HCT116 (cell line): ENCODE measurements at regions not wholly inside any gene's neighbourhood (a gene's known extent, or its start where the extent isn't known, plus 50 kb on each side); places are given as distances from the start of the nearest gene placed in this dataset.

ENCODE experiments used
- ATAC-seq: fragments of 200-7000 bp; cut with Tn5 transposase; 2 replicates; pipeline ENCODE4 v1.9.1; 2020; ENCODE audit warnings: mild to moderate bottlenecking, moderate library complexity
- BruUV-seq: library from RNA; stranded (reverse); fragments of 400-500 nt; replicated peaks from 2 replicates; lab custom pipeline; 2021; lab: Mats Ljungman, UMichigan
- CTCF ChIA-PET: fragments of 300-600 bp; sonication (Branson Sonifier 250); formaldehyde crosslinking; loops from one replicate; lab custom pipeline; 2021; ENCODE audit warnings: antibody characterized with exemption; lab: Charles Lee
- POLR2A ChIA-PET: fragments of 300-600, 350-600 bp; sonication (Branson Sonifier 250); formaldehyde crosslinking; loops from one replicate; lab custom pipeline; 2021; ENCODE audit warnings: antibody characterized with exemption; lab: Charles Lee
- RAD21 ChIA-PET, 2 experiments: fragments of 300-600 bp; sonication (Branson Sonifier 250); formaldehyde crosslinking; loops; one replicate each; lab custom pipeline; 2023; ENCODE audit warnings: low total read pairs in 2 of 2; ENCODE audit not compliant: uncharacterized antibody in 2 of 2, unreplicated experiment in 2 of 2, low non-redundant PET in 1 of 2; lab: Charles Lee
- DNase-seq: peaks from one replicate; pipeline ENCODE4 v3.0.0-alpha.2; 2010; ENCODE audit warnings: low read depth, low spot score
- H2AFZ ChIP-seq: fragments of 200-600 bp; shearing (Covaris generic), sonication (generic); 2 replicates; pipeline ENCODE4 v1.6.1; 2017; ENCODE audit warnings: low read depth, mixed run types, mixed read lengths, antibody characterized with exemption, low read length; ENCODE audit not compliant: poor library complexity, severe bottlenecking
- H3K27ac ChIP-seq: 2 replicates; pipeline ENCODE4 v1.5.1; 2012; ENCODE audit warnings: low read depth, low read length
- H3K27me3 ChIP-seq: fragments of 200-600 bp; sonication (generic); 2 replicates; pipeline ENCODE4 v1.6.1; 2016; ENCODE audit warnings: mixed run types, low read length, mixed read lengths; ENCODE audit not compliant: insufficient read depth
- H3K36me3 ChIP-seq, 2 experiments: fragments of 200-500 bp in 1 of 2; fragments of 200-600 bp in 1 of 2; sonication (Bioruptor generic) in 1 of 2; sonication (generic) in 1 of 2; 2 replicates each; pipeline versions ENCODE4 v1.5.1 to v1.6.1; 2014 to 2016; ENCODE audit warnings: low read length in 2 of 2, inconsistent platforms in 1 of 2, mixed read lengths in 1 of 2, mixed run types in 1 of 2; ENCODE audit not compliant: insufficient read depth in 2 of 2, control insufficient read depth in 1 of 2
- H3K4me1 ChIP-seq, 2 experiments: fragments of 200-600 bp in 1 of 2; sonication (generic) in 1 of 2; 2 replicates each; pipeline versions ENCODE4 v1.5.1 to v1.6.1; 2012 to 2017; ENCODE audit warnings: low read length in 2 of 2, inconsistent platforms in 1 of 2, mild to moderate bottlenecking in 1 of 2, mixed read lengths in 1 of 2, mixed run types in 1 of 2, moderate library complexity in 1 of 2; ENCODE audit not compliant: insufficient read depth in 2 of 2, control insufficient read depth in 1 of 2
- H3K4me2 ChIP-seq: fragments of 200-600 bp; sonication (generic); 2 replicates; pipeline ENCODE4 v1.6.1; 2017; ENCODE audit warnings: mixed run types, low read length, mixed read lengths
- H3K4me3 ChIP-seq, 2 experiments: fragments of 200-600 bp in 1 of 2; sonication (generic) in 1 of 2; replicated peaks in 1 of 2; 2 replicates each; pipeline ENCODE4 v1.5.1; 2011 to 2016; ENCODE audit warnings: low read length in 2 of 2, control low read depth in 1 of 2, low read depth in 1 of 2, mild to moderate bottlenecking in 1 of 2, mixed read lengths in 1 of 2, mixed run types in 1 of 2
- H3K79me2 ChIP-seq: fragments of 200-600 bp; sonication (generic); 2 replicates; pipeline ENCODE4 v1.6.1; 2017; ENCODE audit warnings: mild to moderate bottlenecking, mixed run types, low read length, moderate library complexity, mixed read lengths; ENCODE audit not compliant: insufficient read depth
- H3K9ac ChIP-seq: fragments of 200-600 bp; sonication (generic); 2 replicates; pipeline ENCODE4 v1.6.1; 2016; ENCODE audit warnings: low read length, mixed read lengths
- H3K9me2 ChIP-seq: fragments of 200-600 bp; sonication (generic), shearing (Covaris generic); 2 replicates; pipeline ENCODE4 v1.6.1; 2017; ENCODE audit warnings: mixed run types, mild to moderate bottlenecking, moderate library complexity; ENCODE audit not compliant: insufficient read depth
- H3K9me3 ChIP-seq, 2 experiments: fragments of 200-500 bp in 1 of 2; fragments of 200-600 bp in 1 of 2; sonication (Bioruptor generic) in 1 of 2; sonication (generic) in 1 of 2; 2 replicates each; pipeline ENCODE4 v1.6.1; 2014 to 2017; ENCODE audit warnings: low read length in 2 of 2, mixed read lengths in 2 of 2, inconsistent platforms in 1 of 2, low read depth in 1 of 2, mild to moderate bottlenecking in 1 of 2, mixed run types in 1 of 2, moderate library complexity in 1 of 2; ENCODE audit not compliant: control insufficient read depth in 1 of 2, insufficient read depth in 1 of 2
- H4K20me1 ChIP-seq: fragments of 200-600 bp; sonication (generic), shearing (Covaris generic); 2 replicates; pipeline ENCODE4 v1.6.1; 2017; ENCODE audit warnings: mixed run types, mild to moderate bottlenecking, moderate library complexity; ENCODE audit not compliant: insufficient read depth
- ATF3 ChIP-seq: IDR thresholded peaks from 2 replicates; pipeline ENCODE4 v1.6.1; 2012
- CBX3 ChIP-seq: IDR thresholded peaks from 2 replicates; pipeline ENCODE4 v1.6.1; 2012; ENCODE audit warnings: low read depth
- EZH2 ChIP-seq: fragments of 200-600 bp; sonication (generic); IDR thresholded peaks from 2 replicates; pipeline ENCODE4 v1.6.1; 2017; ENCODE audit warnings: antibody characterized with exemption, mixed run types
- REST ChIP-seq: IDR thresholded peaks from 2 replicates; pipeline ENCODE4 v1.6.1; 2012; ENCODE audit warnings: low read depth
- SIN3A ChIP-seq: IDR thresholded peaks from 2 replicates; pipeline ENCODE4 v1.6.1; 2012; ENCODE audit warnings: low read depth
- ZNF274 ChIP-seq: fragments of 200-500 bp; sonication (Bioruptor generic); IDR thresholded peaks from 2 replicates; pipeline ENCODE4 v1.6.1; 2014; ENCODE audit warnings: mild to moderate bottlenecking, low read depth, low read length, inconsistent platforms
- intact Hi-C: fragments of 100-400 bp; cut with micrococcal nuclease; formaldehyde crosslinking; loops from 2 replicates; pipeline ENCODE4 v1.10.0; 2022

DNA sequence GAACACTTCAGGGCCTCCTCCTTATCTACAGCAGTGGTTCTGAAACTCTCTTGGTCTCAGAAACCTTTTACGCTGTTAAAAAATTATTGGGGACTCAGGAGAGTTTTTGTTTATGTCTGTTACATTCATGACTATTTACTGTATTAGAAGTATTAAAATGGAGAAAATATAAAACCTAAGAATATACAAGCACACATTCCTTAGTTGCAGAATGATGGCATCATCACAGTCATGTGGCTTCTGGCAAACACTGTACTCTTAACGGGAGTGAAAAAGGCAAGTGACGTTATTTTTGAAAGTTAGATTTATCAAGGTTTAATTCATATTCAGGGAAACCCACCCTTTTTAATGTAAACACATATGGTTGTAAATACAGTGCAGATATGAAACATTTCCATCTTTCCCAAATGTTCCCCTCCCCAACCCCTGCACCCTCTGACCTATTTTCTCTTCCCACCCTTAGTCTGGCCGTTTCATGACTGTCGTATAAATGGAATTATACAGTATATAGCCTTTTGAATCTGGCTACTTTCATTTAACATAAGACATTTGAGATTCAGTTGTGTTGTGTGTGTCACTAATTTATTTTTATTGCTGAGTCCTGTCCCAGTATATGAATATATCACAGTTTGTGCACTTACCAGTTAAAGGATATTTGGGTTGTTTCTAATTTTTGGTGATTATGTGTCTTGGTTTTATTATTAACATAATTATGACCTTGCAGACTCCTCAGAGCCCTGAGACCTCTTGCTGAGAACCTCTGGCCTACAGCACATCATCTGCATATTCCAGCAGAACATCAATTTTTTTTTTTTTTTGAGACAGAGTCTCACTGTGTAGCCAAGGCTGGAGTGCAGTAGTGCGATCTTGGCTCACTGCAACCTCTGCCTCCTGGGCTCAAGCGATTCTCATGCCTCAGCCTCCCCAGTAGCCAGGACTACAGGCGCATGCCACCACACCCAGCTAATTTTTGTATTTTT lies 457.0 kb downstream of the PCNX1 start:
- no TSS peak for BruUV-seq
- H3K9me2 ChIP-seq: no peaks in the 10 kb centered on the region
- intact Hi-C loops: no loop called here
- ChIA-PET CTCF (no interaction called here), POLR2A (no interaction called here), RAD21 (no interaction called here)
- no peak overlapping the region for H3K27ac ChIP-seq
- H3K27me3 ChIP-seq: no peaks in the 10 kb centered on the region
- ATAC-seq: no peak
- no peak overlapping the region for H3K9ac ChIP-seq
- H3K79me2 ChIP-seq: peaks cover 5% of the 10 kb centered on the region
- no peak for DNase-seq
- H3K36me3 ChIP-seq: no peaks in the 10 kb centered on the region
- H3K4me1 ChIP-seq: no peaks in the 10 kb centered on the region
- no peak overlapping the region for H2AFZ ChIP-seq
- no peak overlapping the region for H3K4me3 ChIP-seq
- TF ChIP-seq REST (no peak), CBX3 (no peak), EZH2 (no peak), SIN3A (no peak)
- no peaks in the 10 kb centered on the region for H4K20me1 ChIP-seq
- H3K9me3 ChIP-seq: no peaks in the 10 kb centered on the region
- no peak overlapping the region for H3K4me2 ChIP-seq

GRCh38 chr14:71365361-71365760 lies 458.1 kb downstream of the PCNX1 start:
- BruUV-seq: no TSS peak
- POLR2A ChIA-PET: no interaction called here
- ATAC-seq: no peak
- CTCF ChIA-PET: no interaction called here
- no peaks in the 10 kb centered on the region for H3K4me1 ChIP-seq
- no peak overlapping the region for H3K9ac ChIP-seq
- no peak for DNase-seq
- H4K20me1 ChIP-seq: no peaks in the 10 kb centered on the region
- TF ChIP-seq ZNF274 (no peak), ATF3 (no peak)
- no peaks in the 10 kb centered on the region for H3K9me2 ChIP-seq
- H3K4me3 ChIP-seq: no peak overlapping the region
- RAD21 ChIA-PET: no interaction called here
- no peak overlapping the region for H3K4me2 ChIP-seq
- intact Hi-C loops: no loop called here
- H3K9me3 ChIP-seq: no peaks in the 10 kb centered on the region
- H3K27me3 ChIP-seq: no peaks in the 10 kb centered on the region
- H3K36me3 ChIP-seq: no peaks in the 10 kb centered on the region
- H3K27ac ChIP-seq: no peak overlapping the region
- no peak overlapping the region for H2AFZ ChIP-seq
- peaks cover 5% of the 10 kb centered on the region for H3K79me2 ChIP-seq
